GM12874 (cell line): ENCODE measurements at regions not wholly inside any gene's neighbourhood (a gene's known extent, or its start where the extent isn't known, plus 50 kb on each side); places are given as distances from the start of the nearest gene placed in this dataset.

Source experiments
- CTCF ChIP-seq: IDR thresholded peaks from 2 replicates; pipeline ENCODE4 v1.5.1; 2011; ENCODE audit warnings: low read depth, mild to moderate bottlenecking, control low read depth, low read length, moderate library complexity; ENCODE audit not compliant: insufficient read depth

- TF ChIP-seq CTCF = no peak
Observed at GRCh38 chr2:21687589-21687988, 563.8 kb downstream of the TDRD15 start.

- TF ChIP-seq CTCF = no peak
Observed at GRCh38 chr2:21690005-21690404, 566.2 kb downstream of the TDRD15 start.

GRCh38 chr2:21693081-21693480 is 569.3 kb downstream of the TDRD15 start:
- TF ChIP-seq CTCF = no peak

GRCh38 chr2:21694079-21694878 is 570.5 kb downstream of the TDRD15 start:
- TF ChIP-seq CTCF = no peak

- TF ChIP-seq CTCF = no peak
Observed at GRCh38 chr2:21696900-21697299, 573.1 kb downstream of the TDRD15 start.

- TF ChIP-seq CTCF = no peak
Observed at GRCh38 chr2:21700644-21701043, 576.9 kb downstream of the TDRD15 start.

- no peak for TF ChIP-seq CTCF
Observed at GRCh38 chr2:21710031-21710430, 586.3 kb downstream of the TDRD15 start.
